Glutamatergic neuron (in vitro differentiated cells): ENCODE measurements at regions not wholly inside any gene's neighbourhood (a gene's known extent, or its start where the extent isn't known, plus 50 kb on each side); places are given as distances from the start of the nearest gene placed in this dataset.

Experiments
- DNase-seq: peaks from one replicate; pipeline ENCODE4 v3.0.0; 2022
- H3K27ac Mint-ChIP-seq: one replicate; pipeline ENCODE4 v1.8.0; 2020; ENCODE audit warnings: mild to moderate bottlenecking, mixed read lengths, inconsistent platforms; ENCODE audit not compliant: unreplicated experiment
- H3K27me3 Mint-ChIP-seq: one replicate; pipeline ENCODE4 v1.8.0; 2020; ENCODE audit warnings: mild to moderate bottlenecking, moderate library complexity, mixed read lengths, inconsistent platforms; ENCODE audit not compliant: unreplicated experiment
- H3K36me3 Mint-ChIP-seq: one replicate; pipeline ENCODE4 v1.8.0; 2020; ENCODE audit warnings: mild to moderate bottlenecking, mixed read lengths, inconsistent platforms; ENCODE audit not compliant: unreplicated experiment
- H3K4me1 Mint-ChIP-seq: one replicate; pipeline ENCODE4 v1.8.0; 2020; ENCODE audit warnings: mild to moderate bottlenecking, low read depth, mixed read lengths, inconsistent platforms; ENCODE audit not compliant: unreplicated experiment
- H3K4me3 Mint-ChIP-seq: one replicate; pipeline ENCODE4 v1.8.0; 2020; ENCODE audit warnings: mild to moderate bottlenecking, mixed read lengths, inconsistent platforms; ENCODE audit not compliant: unreplicated experiment
- H3K9me3 Mint-ChIP-seq: one replicate; pipeline ENCODE4 v1.8.0; 2020; ENCODE audit warnings: mild to moderate bottlenecking, moderate library complexity, mixed read lengths, inconsistent platforms; ENCODE audit not compliant: unreplicated experiment
- CTCF ChIP-seq: fragments of 200-600 bp; sonication (generic); IDR thresholded peaks from one replicate; pipeline ENCODE4 v1.5.0; 2021; ENCODE audit not compliant: partially characterized antibody, unreplicated experiment

GRCh38 chr1:22386774-22387173, 64.9 kb upstream of the ZBTB40 start:
- no peak for TF ChIP-seq CTCF
- Mint-ChIP-seq H3K4me3 (no peak overlapping the region), H3K36me3 (no peaks in the 10 kb centered on the region), H3K27ac (no peak overlapping the region), H3K27me3 (peaks cover 7% of the 10 kb centered on the region), H3K9me3 (peaks cover 6% of the 10 kb centered on the region), H3K4me1 (peaks cover 1% of the 10 kb centered on the region)
- DNase-seq: no peak

GRCh38 chr1:22387919-22388580, 63.6 kb upstream of the ZBTB40 start:
- Mint-ChIP-seq H3K36me3 (no peaks in the 10 kb centered on the region), H3K27ac (no peak overlapping the region)
- TF ChIP-seq CTCF: no peak

GRCh38 chr1:22388671-22389450, 62.8 kb upstream of the ZBTB40 start:
- DNase-seq: no peak
- peaks cover 1% of the 10 kb centered on the region for H3K4me1 Mint-ChIP-seq
- TF ChIP-seq CTCF: no peak
- H3K27ac Mint-ChIP-seq: no peak overlapping the region
- peaks cover 6% of the 10 kb centered on the region for H3K9me3 Mint-ChIP-seq
- peaks cover 9% of the 10 kb centered on the region for H3K27me3 Mint-ChIP-seq
- no peak overlapping the region for H3K4me3 Mint-ChIP-seq
- no peaks in the 10 kb centered on the region for H3K36me3 Mint-ChIP-seq

More at GRCh38 chr1:22387919-22388580, 63.6 kb upstream of the ZBTB40 start:
- Mint-ChIP-seq H3K4me1 (peaks cover 1% of the 10 kb centered on the region), H3K4me3 (no peak overlapping the region), H3K27me3 (peaks cover 12% of the 10 kb centered on the region), H3K9me3 (peaks cover 6% of the 10 kb centered on the region)
- DNase-seq: no peak

GRCh38 chr1:22393587-22393986, 58.1 kb upstream of the ZBTB40 start:
- Mint-ChIP-seq H3K4me3 (no peak overlapping the region), H3K9me3 (peaks cover 3% of the 10 kb centered on the region), H3K36me3 (no peaks in the 10 kb centered on the region), H3K27ac (no peak overlapping the region), H3K27me3 (peaks cover 4% of the 10 kb centered on the region), H3K4me1 (peaks cover 1% of the 10 kb centered on the region)
- no peak for TF ChIP-seq CTCF
- DNase-seq: no peak
